BJ (cell line): ENCODE measurements at regions not wholly inside any gene's neighbourhood (a gene's known extent, or its start where the extent isn't known, plus 50 kb on each side); places are given as distances from the start of the nearest gene placed in this dataset.

Source experiments
- CTCF ChIA-PET: fragments of 350-600 bp; formaldehyde crosslinking; extraction: SDS; loops from one replicate; lab custom pipeline; 2021; ENCODE audit warnings: antibody characterized with exemption, inconsistent platforms; lab: Yijun Ruan, JAX
- POLR2A ChIA-PET: fragments of 300-600 bp; sonication (Branson Sonifier 250); formaldehyde crosslinking; extraction: SDS; loops from one replicate; lab custom pipeline; 2021; ENCODE audit warnings: antibody characterized with exemption; lab: Charles Lee
- DNase-seq: peaks from one replicate; pipeline ENCODE4 v3.0.0-alpha.2; 2011; ENCODE audit warnings: low read depth
- H3K27me3 ChIP-seq: 2 replicates; pipeline ENCODE4 v1.6.0; 2011; ENCODE audit warnings: low read length; ENCODE audit not compliant: control insufficient read depth, insufficient read depth
- H3K36me3 ChIP-seq: 2 replicates; pipeline ENCODE4 v1.5.1; 2011; ENCODE audit warnings: low read length; ENCODE audit not compliant: control insufficient read depth, insufficient read depth
- H3K4me3 ChIP-seq: 2 replicates; pipeline ENCODE4 v1.5.1; 2011; ENCODE audit warnings: low read depth, mild to moderate bottlenecking, control low read depth, low read length
- CTCF ChIP-seq: IDR thresholded peaks from 2 replicates; pipeline ENCODE4 v1.5.1; 2011; ENCODE audit warnings: low read depth, mild to moderate bottlenecking, control low read depth, inconsistent platforms, low read length, moderate library complexity; ENCODE audit not compliant: insufficient read depth

DNA sequence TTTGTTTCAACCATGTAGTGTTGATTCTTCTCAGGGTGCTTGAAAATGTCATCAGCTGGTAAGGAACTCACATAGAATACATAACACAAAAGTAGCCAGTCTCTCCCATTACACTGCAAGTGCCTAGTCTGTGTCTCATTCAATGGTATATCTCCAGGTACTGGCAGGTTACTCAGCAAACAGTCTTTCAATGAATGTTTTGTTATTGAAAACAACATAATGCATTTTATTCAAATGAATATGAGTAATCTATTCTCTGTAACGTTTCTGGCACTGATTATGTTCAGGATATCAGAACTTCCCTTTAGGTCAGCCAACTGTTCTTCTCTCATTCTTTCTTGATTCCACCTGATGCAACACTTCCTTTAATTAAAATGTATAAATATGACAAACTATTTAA lies 68.0 kb upstream of the SLITRK1 start:
- Histone ChIP-seq H3K36me3 (no peaks in the 10 kb centered on the region), H3K27me3 (no peaks in the 10 kb centered on the region), H3K4me3 (no peak overlapping the region)
- no peak for DNase-seq
- CTCF ChIA-PET: no interaction called here
- no peak for TF ChIP-seq CTCF
- POLR2A ChIA-PET: no interaction called here

DNA sequence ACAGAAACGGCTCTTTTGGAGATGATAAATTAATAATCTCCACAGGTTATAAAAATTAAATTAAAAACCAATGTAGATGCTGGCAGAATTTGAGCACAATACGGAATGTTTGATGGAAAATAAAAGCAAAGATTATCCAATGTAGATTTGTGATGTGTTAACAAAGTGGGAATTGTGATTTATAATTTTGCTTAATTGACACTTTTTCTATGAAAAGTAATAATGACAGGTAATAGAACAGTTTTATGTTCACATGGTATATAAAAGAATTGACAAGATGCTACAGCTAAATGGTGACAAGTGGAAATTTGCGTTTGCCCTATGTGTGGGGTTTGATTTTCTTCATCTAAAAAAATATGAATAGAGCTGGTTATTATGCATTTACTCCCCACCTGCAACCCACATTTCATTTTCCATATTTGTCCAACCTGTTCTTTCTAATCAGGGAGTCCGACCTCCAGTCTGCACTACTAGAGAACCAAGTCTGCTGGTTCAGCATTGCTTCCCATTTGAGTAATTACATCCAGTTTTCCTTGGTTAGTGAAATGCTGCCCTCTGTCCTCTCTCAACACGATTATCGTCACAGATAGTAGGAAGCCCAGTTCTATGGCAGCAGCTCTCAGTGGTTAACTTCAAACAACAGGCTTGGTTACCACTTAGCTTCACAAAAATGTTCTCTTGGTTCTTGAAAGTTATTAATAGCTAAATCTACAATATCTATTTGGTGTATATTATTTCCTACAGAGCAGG lies 61.4 kb upstream of the SLITRK1 start:
- Histone ChIP-seq H3K4me3 (no peak overlapping the region), H3K36me3 (no peaks in the 10 kb centered on the region), H3K27me3 (no peaks in the 10 kb centered on the region)
- POLR2A ChIA-PET: no interaction called here
- no peak for TF ChIP-seq CTCF
- CTCF ChIA-PET: no interaction called here
- no peak for DNase-seq

- CTCF ChIA-PET: no interaction called here
- no peaks in the 10 kb centered on the region for H3K27me3 ChIP-seq
- no peaks in the 10 kb centered on the region for H3K36me3 ChIP-seq
- DNase-seq: no peak
- POLR2A ChIA-PET: no interaction called here
- no peak overlapping the region for H3K4me3 ChIP-seq
- no peak for TF ChIP-seq CTCF
Measured at GRCh38 chr13:83941701-83942335, 59.5 kb upstream of the SLITRK1 start.

DNA sequence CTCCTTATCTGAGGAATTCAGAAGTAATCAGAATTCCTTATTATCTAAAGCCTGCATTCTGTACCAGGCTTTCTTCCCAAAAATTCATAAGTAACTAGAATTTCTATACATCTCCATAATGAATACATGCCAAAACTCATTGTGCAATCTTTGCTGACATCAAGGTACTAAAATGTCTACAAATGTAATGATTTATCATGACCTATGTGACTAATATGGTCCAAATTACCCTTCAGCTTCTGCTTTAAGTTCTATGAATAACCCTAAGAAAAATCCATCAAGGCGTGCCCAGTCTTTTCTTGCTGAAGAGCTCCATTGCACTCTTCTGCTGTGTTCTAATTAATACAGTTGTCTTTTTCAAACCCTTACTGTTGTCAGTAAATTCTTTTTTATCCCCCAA lies 58.5 kb upstream of the SLITRK1 start:
- TF ChIP-seq CTCF: no peak
- DNase-seq: no peak
- ChIA-PET CTCF (no interaction called here), POLR2A (no interaction called here)
- H3K27me3 ChIP-seq: no peaks in the 10 kb centered on the region
- no peaks in the 10 kb centered on the region for H3K36me3 ChIP-seq
- H3K4me3 ChIP-seq: no peak overlapping the region

DNA sequence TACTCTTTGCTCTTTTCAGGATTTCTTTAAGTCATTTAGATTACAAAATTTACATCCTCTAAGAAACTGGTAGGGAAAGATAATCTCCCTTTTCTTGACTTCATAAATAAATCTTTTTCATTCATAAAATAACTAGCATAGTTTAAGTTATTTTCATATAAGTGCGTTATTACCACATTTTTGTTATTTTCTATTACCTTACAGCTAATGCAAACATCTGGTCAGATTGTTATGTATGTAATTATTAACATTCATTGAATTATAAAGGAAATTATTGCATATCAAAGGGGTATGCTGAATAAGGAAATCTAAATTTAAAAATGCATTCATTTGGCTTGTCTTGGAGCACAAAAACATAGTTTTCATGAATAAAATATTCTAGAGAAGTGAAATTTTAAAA lies 55.3 kb upstream of the SLITRK1 start:
- POLR2A ChIA-PET: no interaction called here
- CTCF ChIA-PET: no interaction called here
- H3K27me3 ChIP-seq: no peaks in the 10 kb centered on the region
- no peak overlapping the region for H3K4me3 ChIP-seq
- no peaks in the 10 kb centered on the region for H3K36me3 ChIP-seq
- no peak for TF ChIP-seq CTCF
- no peak for DNase-seq
